Endothelial cell of umbilical vein (primary cell): ENCODE measurements at regions not wholly inside any gene's neighbourhood (a gene's known extent, or its start where the extent isn't known, plus 50 kb on each side); places are given as distances from the start of the nearest gene placed in this dataset.

Experiments
- EZH2 ChIP-seq: IDR thresholded peaks from 2 replicates; pipeline ENCODE4 v1.6.1; 2012; ENCODE audit warnings: borderline replicate concordance, low read depth, mild to moderate bottlenecking, moderate library complexity, low read length, inconsistent platforms; ENCODE audit not compliant: severe bottlenecking
- JUN ChIP-seq: IDR thresholded peaks from 2 replicates; pipeline ENCODE4 v1.6.1; 2011; ENCODE audit warnings: borderline replicate concordance, low read depth; ENCODE audit not compliant: insufficient read length, insufficient read depth
- MYC ChIP-seq: IDR thresholded peaks from one replicate; pipeline ENCODE4 v1.6.1; 2011; ENCODE audit warnings: mild to moderate bottlenecking, low read depth, low read length
- POLR2A ChIP-seq: IDR thresholded peaks from 2 replicates; pipeline ENCODE4 v1.6.1; 2012; ENCODE audit warnings: low read depth, mild to moderate bottlenecking, control low read depth, low read length
- POLR2AphosphoS5 ChIP-seq: IDR thresholded peaks from 2 replicates; pipeline ENCODE4 v1.6.1; 2012; ENCODE audit warnings: low read depth, mild to moderate bottlenecking, control low read depth, low read length, moderate library complexity; ENCODE audit not compliant: insufficient read depth
- TF ChIP-seq, protein P1 (sequence below), 2 donors: IDR thresholded peaks; 1 replicate in 1 of 2; 2 replicates in 1 of 2; pipeline ENCODE4 v1.5.1; 2011; ENCODE audit warnings: low read length in 2 of 2, mild to moderate bottlenecking in 2 of 2, moderate library complexity in 2 of 2, control low read depth in 1 of 2, inconsistent platforms in 1 of 2, low read depth in 1 of 2; ENCODE audit not compliant: insufficient read depth in 1 of 2; ENCODE audit errors: extremely low read depth in 1 of 2
- TF ChIP-seq, protein P2 (sequence below): IDR thresholded peaks from 2 replicates; pipeline ENCODE4 v1.6.1; 2011; ENCODE audit not compliant: insufficient read depth, insufficient read length

DNA sequence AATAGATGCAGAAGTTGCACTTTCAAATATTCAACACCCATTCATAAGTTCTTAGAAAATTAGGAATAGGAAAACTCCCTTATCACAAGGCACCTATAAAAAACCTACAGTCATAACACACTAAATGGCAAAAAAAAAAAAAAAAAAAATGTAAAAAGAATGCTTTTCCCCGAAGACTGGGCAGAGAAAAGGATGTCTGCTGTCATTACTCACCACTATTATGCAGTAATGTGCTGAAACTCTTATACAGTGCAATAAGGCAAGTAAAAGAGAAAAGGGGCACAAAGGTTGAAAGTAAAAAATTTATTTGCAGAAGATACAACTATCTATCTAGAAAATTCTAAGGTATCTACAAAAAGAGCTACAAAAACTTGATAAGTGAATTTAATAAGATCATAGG, 607.8 kb upstream of the ARID1B start:
- TF ChIP-seq POLR2A (no peak), JUN (no peak), EZH2 (no peak), POLR2AphosphoS5 (no peak), MYC (no peak)
- TF ChIP-seq, protein P1, sequence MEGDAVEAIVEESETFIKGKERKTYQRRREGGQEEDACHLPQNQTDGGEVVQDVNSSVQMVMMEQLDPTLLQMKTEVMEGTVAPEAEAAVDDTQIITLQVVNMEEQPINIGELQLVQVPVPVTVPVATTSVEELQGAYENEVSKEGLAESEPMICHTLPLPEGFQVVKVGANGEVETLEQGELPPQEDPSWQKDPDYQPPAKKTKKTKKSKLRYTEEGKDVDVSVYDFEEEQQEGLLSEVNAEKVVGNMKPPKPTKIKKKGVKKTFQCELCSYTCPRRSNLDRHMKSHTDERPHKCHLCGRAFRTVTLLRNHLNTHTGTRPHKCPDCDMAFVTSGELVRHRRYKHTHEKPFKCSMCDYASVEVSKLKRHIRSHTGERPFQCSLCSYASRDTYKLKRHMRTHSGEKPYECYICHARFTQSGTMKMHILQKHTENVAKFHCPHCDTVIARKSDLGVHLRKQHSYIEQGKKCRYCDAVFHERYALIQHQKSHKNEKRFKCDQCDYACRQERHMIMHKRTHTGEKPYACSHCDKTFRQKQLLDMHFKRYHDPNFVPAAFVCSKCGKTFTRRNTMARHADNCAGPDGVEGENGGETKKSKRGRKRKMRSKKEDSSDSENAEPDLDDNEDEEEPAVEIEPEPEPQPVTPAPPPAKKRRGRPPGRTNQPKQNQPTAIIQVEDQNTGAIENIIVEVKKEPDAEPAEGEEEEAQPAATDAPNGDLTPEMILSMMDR (IDR thresholded peaks at IDR 0.05; ENCODE audit: extremely low read depth in 1 of 2, insufficient read depth in 1 of 2, low read depth in 1 of 2, low read length in 2 of 2) = no peak
- TF ChIP-seq, protein P2, sequence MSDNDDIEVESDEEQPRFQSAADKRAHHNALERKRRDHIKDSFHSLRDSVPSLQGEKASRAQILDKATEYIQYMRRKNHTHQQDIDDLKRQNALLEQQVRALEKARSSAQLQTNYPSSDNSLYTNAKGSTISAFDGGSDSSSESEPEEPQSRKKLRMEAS = no peak
